Neural progenitor cell (in vitro differentiated cells): ENCODE measurements at regions not wholly inside any gene's neighbourhood (a gene's known extent, or its start where the extent isn't known, plus 50 kb on each side); places are given as distances from the start of the nearest gene placed in this dataset.

Source experiments
- DNase-seq: peaks from one replicate; pipeline ENCODE4 v3.0.0-alpha.2; 2016; ENCODE audit warnings: low spot score
- H2AFZ ChIP-seq: fragments of 200-600 bp; sonication (generic); replicated peaks from 2 replicates; pipeline ENCODE4 v1.6.1; 2016; ENCODE audit warnings: antibody characterized with exemption
- H3F3A ChIP-seq: fragments of 200-600 bp; sonication (generic); 2 replicates; pipeline ENCODE4 v1.6.1; 2016; ENCODE audit warnings: antibody characterized with exemption, low read depth
- H3K27ac ChIP-seq: fragments of 200-600 bp; sonication (generic); 2 replicates; pipeline ENCODE4 v1.5.1; 2016; ENCODE audit warnings: mild to moderate bottlenecking
- H3K27me3 ChIP-seq: fragments of 200-600 bp; sonication (generic); 2 replicates; pipeline ENCODE4 v1.6.1; 2016; ENCODE audit warnings: mild to moderate bottlenecking, moderate library complexity
- H3K36me3 ChIP-seq: fragments of 200-600 bp; sonication (generic); 2 replicates; pipeline ENCODE4 v1.5.1; 2016
- H3K4me1 ChIP-seq: fragments of 200-600 bp; sonication (generic); 2 replicates; pipeline ENCODE4 v1.6.1; 2016; ENCODE audit warnings: mixed run types
- H3K4me2 ChIP-seq: fragments of 200-600 bp; sonication (generic); 2 replicates; pipeline ENCODE4 v1.6.1; 2016
- H3K4me3 ChIP-seq: fragments of 200-600 bp; sonication (generic); 2 replicates; pipeline ENCODE4 v1.5.1; 2016
- H3K79me2 ChIP-seq: fragments of 200-600 bp; sonication (generic); 2 replicates; pipeline ENCODE4 v1.6.1; 2016; ENCODE audit warnings: low read depth
- H3K9ac ChIP-seq: fragments of 200-600 bp; sonication (generic); 2 replicates; pipeline ENCODE4 v1.6.1; 2016
- H3K9me3 ChIP-seq: fragments of 200-600 bp; sonication (generic); 2 replicates; pipeline ENCODE4 v1.5.1; 2016; ENCODE audit warnings: low read depth
- H4K20me1 ChIP-seq: fragments of 200-600 bp; sonication (generic); 2 replicates; pipeline ENCODE4 v1.6.1; 2016; ENCODE audit warnings: low read depth
- H3K27ac Mint-ChIP-seq: 3 replicates; pipeline ENCODE4 v1.8.0; 2021; ENCODE audit warnings: mixed read lengths
- H3K27me3 Mint-ChIP-seq: 2 replicates; pipeline ENCODE4 v1.8.0; 2022; ENCODE audit warnings: low read depth, mild to moderate bottlenecking, inconsistent platforms, moderate library complexity, mixed read lengths; ENCODE audit not compliant: insufficient read depth
- H3K36me3 Mint-ChIP-seq: 3 replicates; pipeline ENCODE4 v1.8.0; 2021; ENCODE audit warnings: mixed read lengths
- H3K4me1 Mint-ChIP-seq: 3 replicates; pipeline ENCODE4 v1.8.0; 2021; ENCODE audit warnings: mixed read lengths
- H3K4me3 Mint-ChIP-seq: 3 replicates; pipeline ENCODE4 v1.8.0; 2021; ENCODE audit warnings: mild to moderate bottlenecking, moderate library complexity, mixed read lengths
- H3K9me3 Mint-ChIP-seq: 3 replicates; pipeline ENCODE4 v1.8.0; 2020; ENCODE audit warnings: mixed read lengths
- CTCF ChIP-seq: fragments of 200-600 bp; sonication (generic); IDR thresholded peaks from 2 replicates; pipeline ENCODE4 v1.5.1; 2017; ENCODE audit warnings: antibody characterized with exemption, mild to moderate bottlenecking
- EZH2 ChIP-seq: fragments of 200-600 bp; sonication (generic); IDR thresholded peaks from 2 replicates; pipeline ENCODE4 v1.6.1; 2017; ENCODE audit warnings: antibody characterized with exemption, mild to moderate bottlenecking, moderate library complexity
- EZH2phosphoT487 ChIP-seq: fragments of 200-600 bp; sonication (generic); IDR thresholded peaks from 2 replicates; pipeline ENCODE4 v1.6.1; 2017; ENCODE audit warnings: antibody characterized with exemption

- DNase-seq = no peak
- no peak overlapping the region for H3K9ac ChIP-seq
- Mint-ChIP-seq H3K4me1 (no peaks in the 10 kb centered on the region), H3K36me3 (no peaks in the 10 kb centered on the region), H3K9me3 (no peaks in the 10 kb centered on the region), H3K27ac (no peak overlapping the region), H3K27me3 (no peaks in the 10 kb centered on the region), H3K4me3 (no peak overlapping the region)
- H3K27ac ChIP-seq = no peak overlapping the region
- H3K4me2 ChIP-seq = no peak overlapping the region
- no peaks in the 10 kb centered on the region for H3K79me2 ChIP-seq
- H4K20me1 ChIP-seq = no peaks in the 10 kb centered on the region
- H3K27me3 ChIP-seq = no peaks in the 10 kb centered on the region
- no peak for TF ChIP-seq EZH2
- no peak for TF ChIP-seq CTCF
- no peak for TF ChIP-seq EZH2phosphoT487
- no peaks in the 10 kb centered on the region for H3K4me1 ChIP-seq
- H3K4me3 ChIP-seq = no peak overlapping the region
- H3K9me3 ChIP-seq = no peaks in the 10 kb centered on the region
- no peaks in the 10 kb centered on the region for H3F3A ChIP-seq
- H3K36me3 ChIP-seq = no peaks in the 10 kb centered on the region
- H2AFZ ChIP-seq = no peak overlapping the region
Observed at GRCh38 chr12:17333287-17333686, 727.3 kb upstream of the LMO3 start.

- no peak for DNase-seq
- H2AFZ ChIP-seq = no peak overlapping the region
- no peak overlapping the region for H3K9ac ChIP-seq
- H3K27ac ChIP-seq = no peak overlapping the region
- H3K4me2 ChIP-seq = no peak overlapping the region
- H3K9me3 Mint-ChIP-seq = no peaks in the 10 kb centered on the region
- no peaks in the 10 kb centered on the region for H3K79me2 ChIP-seq
- H3K36me3 ChIP-seq = no peaks in the 10 kb centered on the region
- no peaks in the 10 kb centered on the region for H3F3A ChIP-seq
- H3K27me3 ChIP-seq = no peaks in the 10 kb centered on the region
- H3K4me3 Mint-ChIP-seq = no peak overlapping the region
- no peaks in the 10 kb centered on the region for H4K20me1 ChIP-seq
- H3K36me3 Mint-ChIP-seq = no peaks in the 10 kb centered on the region
- H3K27me3 Mint-ChIP-seq = no peaks in the 10 kb centered on the region
- no peak overlapping the region for H3K27ac Mint-ChIP-seq
- H3K4me1 Mint-ChIP-seq = no peaks in the 10 kb centered on the region
- TF ChIP-seq EZH2 = no peak
- no peak for TF ChIP-seq EZH2phosphoT487
- TF ChIP-seq CTCF = no peak
- H3K9me3 ChIP-seq = no peaks in the 10 kb centered on the region
- no peak overlapping the region for H3K4me3 ChIP-seq
- no peaks in the 10 kb centered on the region for H3K4me1 ChIP-seq
Observed at GRCh38 chr12:17326649-17327048, 720.7 kb upstream of the LMO3 start.

- H3K27ac Mint-ChIP-seq = no peak overlapping the region
- H3K9me3 Mint-ChIP-seq = peaks cover 2% of the 10 kb centered on the region
- Histone ChIP-seq H4K20me1 (no peaks in the 10 kb centered on the region), H3K27me3 (no peaks in the 10 kb centered on the region), H3K9me3 (no peaks in the 10 kb centered on the region), H3K4me1 (no peaks in the 10 kb centered on the region), H3K36me3 (no peaks in the 10 kb centered on the region), H3K4me2 (no peak overlapping the region), H2AFZ (no peak overlapping the region), H3K27ac (no peak overlapping the region), H3F3A (no peaks in the 10 kb centered on the region), H3K9ac (no peak overlapping the region), H3K4me3 (no peak overlapping the region), H3K79me2 (no peaks in the 10 kb centered on the region)
- H3K4me3 Mint-ChIP-seq = no peak overlapping the region
- no peaks in the 10 kb centered on the region for H3K36me3 Mint-ChIP-seq
- TF ChIP-seq EZH2 (no peak), CTCF (no peak), EZH2phosphoT487 (no peak)
- no peaks in the 10 kb centered on the region for H3K4me1 Mint-ChIP-seq
- DNase-seq = no peak
- H3K27me3 Mint-ChIP-seq = no peaks in the 10 kb centered on the region
Observed at GRCh38 chr12:17322090-17322489, 716.1 kb upstream of the LMO3 start.
